OCI-LY7 (cell line): ENCODE measurements at regions not wholly inside any gene's neighbourhood (a gene's known extent, or its start where the extent isn't known, plus 50 kb on each side); places are given as distances from the start of the nearest gene placed in this dataset.

ENCODE experiments used
- BruUV-seq: library from RNA; stranded (reverse); fragments of 400-500 nt; replicated peaks from 2 replicates; lab custom pipeline; 2021; lab: Mats Ljungman, UMichigan
- CTCF ChIA-PET: fragments of 300-600 bp; sonication (Branson Sonifier 250); formaldehyde crosslinking; loops from one replicate; lab custom pipeline; 2022; ENCODE audit warnings: antibody characterized with exemption; ENCODE audit not compliant: unreplicated experiment; lab: Charles Lee
- POLR2A ChIA-PET: fragments of 300-600 bp; sonication (Branson Sonifier 250); formaldehyde crosslinking; loops from one replicate; lab custom pipeline; 2022; ENCODE audit warnings: antibody characterized with exemption; lab: Charles Lee
- DNase-seq: peaks from one replicate; pipeline ENCODE4 v3.0.0-alpha.2; 2015; ENCODE audit warnings: low spot score
- H2AFZ ChIP-seq: fragments of 200-600 bp; sonication (generic), shearing (Covaris generic); 2 replicates; pipeline ENCODE4 v1.6.1; 2014; ENCODE audit warnings: mild to moderate bottlenecking, antibody characterized with exemption, low read length, moderate library complexity
- H3K27ac ChIP-seq: fragments of 200-600 bp; sonication (generic); 2 replicates; pipeline ENCODE4 v1.5.1; 2014; ENCODE audit warnings: mixed run types, low read depth, mild to moderate bottlenecking, moderate library complexity, low read length, inconsistent platforms; ENCODE audit not compliant: poor library complexity, severe bottlenecking
- H3K36me3 ChIP-seq: fragments of 200-600 bp; sonication (generic); 2 replicates; pipeline ENCODE4 v1.6.1; 2014; ENCODE audit warnings: mild to moderate bottlenecking, antibody characterized with exemption, low read length, moderate library complexity, mixed read lengths; ENCODE audit not compliant: insufficient read depth
- H3K4me1 ChIP-seq: fragments of 200-600 bp; sonication (generic); 2 replicates; pipeline ENCODE4 v1.5.1; 2014; ENCODE audit warnings: mild to moderate bottlenecking, low read length; ENCODE audit not compliant: insufficient read depth, poor library complexity, severe bottlenecking
- H3K4me2 ChIP-seq: fragments of 200-600 bp; sonication (generic); 2 replicates; pipeline ENCODE4 v1.6.1; 2014; ENCODE audit warnings: mild to moderate bottlenecking, low read length
- H3K4me3 ChIP-seq: fragments of 200-600 bp; sonication (generic); 2 replicates; pipeline ENCODE4 v1.5.1; 2014; ENCODE audit warnings: mild to moderate bottlenecking, low read depth, low read length; ENCODE audit not compliant: poor library complexity, severe bottlenecking
- H3K79me2 ChIP-seq: fragments of 200-600 bp; sonication (generic); 2 replicates; pipeline ENCODE4 v1.6.1; 2016; ENCODE audit warnings: low read depth, mild to moderate bottlenecking, low read length, moderate library complexity, mixed read lengths; ENCODE audit not compliant: insufficient read depth
- H3K9me2 ChIP-seq: fragments of 200-600 bp; sonication (generic); 2 replicates; pipeline ENCODE4 v1.6.1; 2016; ENCODE audit warnings: mild to moderate bottlenecking, low read length, mixed read lengths; ENCODE audit not compliant: insufficient read depth
- H3K9me3 ChIP-seq: fragments of 200-600 bp; sonication (generic); 2 replicates; pipeline ENCODE4 v1.6.1; 2014; ENCODE audit warnings: mild to moderate bottlenecking, mixed run types, low read length, mixed read lengths
- H4K20me1 ChIP-seq: fragments of 200-600 bp; sonication (generic); 2 replicates; pipeline ENCODE4 v1.6.1; 2014; ENCODE audit warnings: mild to moderate bottlenecking, antibody characterized with exemption, low read length, moderate library complexity, mixed read lengths; ENCODE audit not compliant: insufficient read depth
- EZH2phosphoT487 ChIP-seq: fragments of 200-600 bp; sonication (generic); IDR thresholded peaks from 2 replicates; pipeline ENCODE4 v1.6.1; 2018; ENCODE audit warnings: low read depth, borderline replicate concordance, mild to moderate bottlenecking, mixed run types, antibody characterized with exemption, low read length, moderate library complexity, mixed read lengths
- intact Hi-C: fragments of 100-400 bp; cut with micrococcal nuclease; formaldehyde crosslinking; loops from one replicate; pipeline ENCODE4 v1.10.0; 2022; ENCODE audit not compliant: unreplicated experiment
- TF ChIP-seq, protein P1 (sequence below): fragments of 200-600 bp; sonication (generic); conservative IDR thresholded peaks from 2 replicates; pipeline ENCODE4 v1.5.1; 2014; ENCODE audit warnings: mild to moderate bottlenecking, antibody characterized with exemption, low read length, moderate library complexity, mixed read lengths

DNA sequence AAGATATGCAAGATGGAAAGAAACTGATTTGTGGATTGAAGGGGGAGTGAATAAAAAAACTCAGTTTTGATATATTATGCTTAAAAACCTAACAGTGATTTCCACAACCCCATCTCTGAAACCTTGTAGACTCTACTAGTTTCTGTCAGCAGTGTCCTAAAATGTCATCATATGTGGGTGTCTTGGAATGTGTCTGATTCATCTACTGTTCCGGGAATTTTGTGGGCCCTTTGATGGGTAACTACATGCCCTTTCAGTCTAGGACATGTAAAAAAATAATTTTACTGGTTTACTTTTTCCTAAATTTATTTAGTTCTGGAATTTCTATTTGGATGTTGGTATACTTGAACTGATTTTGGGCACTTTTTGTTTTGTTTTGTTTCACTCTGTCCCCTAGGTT lies 118.9 kb upstream of the NMUR2 start:
- TF ChIP-seq, protein P1, sequence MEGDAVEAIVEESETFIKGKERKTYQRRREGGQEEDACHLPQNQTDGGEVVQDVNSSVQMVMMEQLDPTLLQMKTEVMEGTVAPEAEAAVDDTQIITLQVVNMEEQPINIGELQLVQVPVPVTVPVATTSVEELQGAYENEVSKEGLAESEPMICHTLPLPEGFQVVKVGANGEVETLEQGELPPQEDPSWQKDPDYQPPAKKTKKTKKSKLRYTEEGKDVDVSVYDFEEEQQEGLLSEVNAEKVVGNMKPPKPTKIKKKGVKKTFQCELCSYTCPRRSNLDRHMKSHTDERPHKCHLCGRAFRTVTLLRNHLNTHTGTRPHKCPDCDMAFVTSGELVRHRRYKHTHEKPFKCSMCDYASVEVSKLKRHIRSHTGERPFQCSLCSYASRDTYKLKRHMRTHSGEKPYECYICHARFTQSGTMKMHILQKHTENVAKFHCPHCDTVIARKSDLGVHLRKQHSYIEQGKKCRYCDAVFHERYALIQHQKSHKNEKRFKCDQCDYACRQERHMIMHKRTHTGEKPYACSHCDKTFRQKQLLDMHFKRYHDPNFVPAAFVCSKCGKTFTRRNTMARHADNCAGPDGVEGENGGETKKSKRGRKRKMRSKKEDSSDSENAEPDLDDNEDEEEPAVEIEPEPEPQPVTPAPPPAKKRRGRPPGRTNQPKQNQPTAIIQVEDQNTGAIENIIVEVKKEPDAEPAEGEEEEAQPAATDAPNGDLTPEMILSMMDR: no peak
- TF ChIP-seq EZH2phosphoT487: no peak
- no peak overlapping the region for H3K4me3 ChIP-seq
- H3K27ac ChIP-seq: no peak overlapping the region
- H3K4me1 ChIP-seq: no peaks in the 10 kb centered on the region
- H3K9me3 ChIP-seq: no peaks in the 10 kb centered on the region
- H4K20me1 ChIP-seq: no peaks in the 10 kb centered on the region; the same call in 1 of the 2 replicates
- H2AFZ ChIP-seq: no peak overlapping the region
- ChIA-PET CTCF (no interaction called here), POLR2A (no interaction called here)
- no peak for DNase-seq
- H3K4me2 ChIP-seq: no peak overlapping the region
- H3K79me2 ChIP-seq: no peaks in the 10 kb centered on the region
- H3K9me2 ChIP-seq: no peaks in the 10 kb centered on the region
- H3K36me3 ChIP-seq: no peaks in the 10 kb centered on the region
- intact Hi-C loops: no loop called here
- BruUV-seq: no TSS peak

DNA sequence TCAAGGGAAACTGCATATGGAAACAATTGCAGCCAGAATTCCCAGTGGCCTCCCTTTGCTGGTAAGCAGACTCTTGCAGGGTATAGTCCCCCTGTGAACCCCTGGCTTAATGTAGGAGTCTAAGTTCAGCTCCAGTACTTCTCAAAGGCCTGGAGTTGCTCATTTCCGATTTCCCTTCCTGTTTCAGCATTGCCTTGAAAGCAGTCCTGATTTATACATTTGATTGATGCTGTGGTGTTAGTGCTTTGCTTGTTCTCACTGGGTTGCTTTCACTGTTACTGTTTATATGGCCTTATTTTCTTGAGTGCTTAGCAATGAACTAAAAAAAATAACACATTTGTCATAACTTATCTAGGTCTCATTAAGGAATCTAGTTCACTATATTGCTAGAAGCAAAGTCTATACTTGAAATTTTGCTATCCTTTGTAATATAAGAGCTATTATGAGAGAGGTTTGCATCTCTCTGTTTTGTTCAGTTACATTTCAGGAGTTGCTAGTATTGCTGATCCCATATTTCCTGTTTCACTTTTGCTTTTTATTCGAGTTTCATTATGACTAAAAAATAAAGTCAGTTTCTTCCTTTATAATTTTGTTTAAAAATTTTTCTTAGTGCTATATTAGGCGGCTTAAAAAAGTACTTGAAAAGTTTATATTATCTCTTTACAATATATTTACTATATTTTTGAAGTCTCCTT lies 122.4 kb upstream of the NMUR2 start:
- ChIA-PET CTCF (no interaction called here), POLR2A (interaction anchor here (0.5 to 0.7 kb wide), 3 partner anchors 37 to 376 kb away, joined by 3 to 5 read pairs (median 4); no protein-coding TSS in a partner anchor)
- BruUV-seq: no TSS peak
- Histone ChIP-seq H4K20me1 (no peaks in the 10 kb centered on the region; the same call in 1 of the 2 replicates), H2AFZ (no peak overlapping the region), H3K9me3 (no peaks in the 10 kb centered on the region), H3K4me1 (no peaks in the 10 kb centered on the region), H3K4me3 (no peak overlapping the region), H3K9me2 (no peaks in the 10 kb centered on the region), H3K27ac (no peak overlapping the region), H3K36me3 (no peaks in the 10 kb centered on the region), H3K79me2 (no peaks in the 10 kb centered on the region), H3K4me2 (no peak overlapping the region)
- intact Hi-C loops: no loop called here
- no peak for DNase-seq
- no peak for TF ChIP-seq EZH2phosphoT487
- TF ChIP-seq, protein P1: no peak

DNA sequence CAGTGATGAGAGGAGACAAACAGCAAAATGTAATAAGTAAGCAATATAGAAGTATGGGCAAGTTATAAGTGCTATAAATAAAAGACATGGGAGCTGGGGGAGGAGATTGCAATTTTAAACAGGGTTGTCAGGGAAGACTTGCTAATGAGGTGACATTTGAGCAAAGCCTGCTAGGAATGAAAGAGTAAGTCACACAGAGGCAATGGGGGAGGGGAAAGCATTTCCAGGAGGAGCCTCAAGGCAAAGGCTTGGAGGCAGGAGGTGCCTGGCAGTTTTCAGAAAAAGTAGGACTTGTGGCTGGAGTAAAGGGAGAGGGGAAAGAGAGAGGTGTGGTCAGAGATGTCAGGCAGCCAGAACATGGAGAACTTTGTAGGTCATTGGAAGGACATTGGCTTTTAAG lies 124.4 kb upstream of the NMUR2 start:
- Histone ChIP-seq H3K36me3 (no peaks in the 10 kb centered on the region), H3K4me1 (no peaks in the 10 kb centered on the region), H3K4me2 (no peak overlapping the region), H3K9me3 (no peaks in the 10 kb centered on the region), H4K20me1 (no peaks in the 10 kb centered on the region; the same call in 1 of the 2 replicates), H2AFZ (no peak overlapping the region), H3K4me3 (no peak overlapping the region), H3K9me2 (no peaks in the 10 kb centered on the region), H3K79me2 (no peaks in the 10 kb centered on the region), H3K27ac (no peak overlapping the region)
- TF ChIP-seq, protein P1: no peak
- no peak for TF ChIP-seq EZH2phosphoT487
- ChIA-PET CTCF (no interaction called here), POLR2A (no interaction called here)
- intact Hi-C loops: no loop called here
- BruUV-seq: no TSS peak
- no peak for DNase-seq
